Chondrocyte (in vitro differentiated cells): ENCODE measurements at regions not wholly inside any gene's neighbourhood (a gene's known extent, or its start where the extent isn't known, plus 50 kb on each side); places are given as distances from the start of the nearest gene placed in this dataset.

Source experiments
- DNase-seq: peaks from one replicate; pipeline ENCODE4 v3.0.0; 2021; ENCODE audit warnings: mixed read lengths, low spot score
- H3K27ac Mint-ChIP-seq: one replicate; pipeline ENCODE4 v1.8.0; 2021; ENCODE audit warnings: mild to moderate bottlenecking, moderate library complexity, mixed read lengths; ENCODE audit not compliant: unreplicated experiment
- H3K27me3 Mint-ChIP-seq: 2 replicates; pipeline ENCODE4 v1.8.0; 2021; ENCODE audit warnings: low read depth, mixed read lengths
- H3K36me3 Mint-ChIP-seq: 2 replicates; pipeline ENCODE4 v1.8.0; 2021; ENCODE audit warnings: low read depth, mixed read lengths
- H3K4me1 Mint-ChIP-seq: 2 replicates; pipeline ENCODE4 v1.8.0; 2021; ENCODE audit warnings: low read depth, mild to moderate bottlenecking, mixed read lengths
- H3K4me3 Mint-ChIP-seq: one replicate; pipeline ENCODE4 v1.8.0; 2021; ENCODE audit warnings: mild to moderate bottlenecking, moderate library complexity, mixed read lengths; ENCODE audit not compliant: unreplicated experiment
- H3K9me3 Mint-ChIP-seq: 2 replicates; pipeline ENCODE4 v1.8.0; 2021; ENCODE audit warnings: low read depth, mixed read lengths
- CTCF ChIP-seq: fragments of 200-600 bp; sonication (generic); IDR thresholded peaks from 2 replicates; pipeline ENCODE4 v1.5.0; 2021; ENCODE audit warnings: antibody characterized with exemption, mild to moderate bottlenecking, moderate library complexity

GRCh38 chr14:84991021-84991420 lies 538.9 kb upstream of the FLRT2 start:
- no peak overlapping the region for H3K27ac Mint-ChIP-seq
- no peaks in the 10 kb centered on the region for H3K27me3 Mint-ChIP-seq

GRCh38 chr14:84998216-84998615 lies 531.7 kb upstream of the FLRT2 start:
- no peak for DNase-seq
- Mint-ChIP-seq H3K27ac (no peak overlapping the region), H3K9me3 (no peaks in the 10 kb centered on the region), H3K4me1 (peaks cover 8% of the 10 kb centered on the region), H3K27me3 (no peaks in the 10 kb centered on the region), H3K4me3 (no peak overlapping the region), H3K36me3 (no peaks in the 10 kb centered on the region)
- no peak for TF ChIP-seq CTCF

More at GRCh38 chr14:84991021-84991420, 538.9 kb upstream of the FLRT2 start:
- Mint-ChIP-seq H3K36me3 (no peaks in the 10 kb centered on the region), H3K4me3 (no peak overlapping the region), H3K4me1 (no peaks in the 10 kb centered on the region), H3K9me3 (no peaks in the 10 kb centered on the region)
- no peak for DNase-seq
- no peak for TF ChIP-seq CTCF

- Mint-ChIP-seq H3K36me3 (no peaks in the 10 kb centered on the region), H3K4me1 (peaks cover 10% of the 10 kb centered on the region), H3K27me3 (no peaks in the 10 kb centered on the region), H3K4me3 (no peak overlapping the region), H3K9me3 (peaks cover 3% of the 10 kb centered on the region), H3K27ac (no peak overlapping the region)
- no peak for DNase-seq
- TF ChIP-seq CTCF, result no peak
Observed at GRCh38 chr14:85002846-85003245, 527.1 kb upstream of the FLRT2 start.

- peaks cover 3% of the 10 kb centered on the region for H3K9me3 Mint-ChIP-seq
- H3K36me3 Mint-ChIP-seq, result no peaks in the 10 kb centered on the region
- no peak for TF ChIP-seq CTCF
- H3K27me3 Mint-ChIP-seq, result no peaks in the 10 kb centered on the region
- DNase-seq, result no peak
- no peak overlapping the region for H3K4me3 Mint-ChIP-seq
- peaks cover 10% of the 10 kb centered on the region for H3K4me1 Mint-ChIP-seq
- H3K27ac Mint-ChIP-seq, result no peak overlapping the region
Observed at GRCh38 chr14:85003805-85004204, 526.1 kb upstream of the FLRT2 start.

- Mint-ChIP-seq H3K27ac (peak overlapping the region; percentile 17), H3K4me1 (peaks cover 4% of the 10 kb centered on the region), H3K36me3 (no peaks in the 10 kb centered on the region), H3K27me3 (no peaks in the 10 kb centered on the region), H3K9me3 (peaks cover 6% of the 10 kb centered on the region), H3K4me3 (no peak overlapping the region)
- no peak for DNase-seq
- no peak for TF ChIP-seq CTCF
Observed at GRCh38 chr14:85009506-85009905, 520.4 kb upstream of the FLRT2 start.
